ENCODE measurements at regions not wholly inside any gene's neighbourhood (a gene's known extent, or its start where the extent isn't known, plus 50 kb on each side); places are given as distances from the start of the nearest gene placed in this dataset.

DNA sequence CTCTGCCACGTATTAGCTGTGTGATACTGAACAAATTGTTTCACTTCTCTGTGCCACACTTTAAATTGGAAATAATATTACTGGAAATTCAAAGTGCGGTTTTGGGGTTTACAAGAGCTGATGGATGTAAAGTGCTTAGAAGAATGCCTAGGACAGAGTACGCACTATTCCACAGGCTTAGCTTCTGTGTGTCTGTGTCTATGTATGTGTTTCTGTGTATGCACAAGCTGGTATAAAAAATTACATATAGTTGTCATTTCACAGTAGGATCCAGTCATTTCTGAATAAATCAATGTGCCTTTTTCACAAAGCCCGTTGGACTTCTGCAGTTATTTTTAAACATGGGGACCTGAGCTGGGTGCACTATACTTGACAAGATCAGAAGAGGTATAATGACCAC, 370.4 kb downstream of the TUSC7 start:
- no peak for DNase-seq (ENCODE audit: low read depth)

DNA sequence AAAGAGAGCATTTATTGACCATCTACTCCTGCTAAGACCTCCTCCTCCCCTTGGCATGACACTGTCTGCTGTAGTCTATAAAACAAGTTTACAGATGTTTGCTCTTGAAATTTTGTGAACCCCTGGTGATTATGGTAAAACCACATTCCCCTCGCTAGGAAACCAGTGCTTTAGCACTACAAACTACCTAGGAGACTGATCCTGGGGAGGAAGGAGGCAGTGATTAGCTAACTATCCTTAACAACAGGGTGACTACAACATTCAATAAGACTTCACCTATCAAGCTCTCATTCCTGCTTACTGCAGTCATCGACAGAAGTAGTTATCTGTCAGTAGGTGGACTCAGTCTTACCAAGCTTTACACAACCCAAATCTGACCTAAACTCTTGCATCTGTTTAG, 371.3 kb downstream of the TUSC7 start:
- no peak for DNase-seq (ENCODE audit: low read depth)

DNA sequence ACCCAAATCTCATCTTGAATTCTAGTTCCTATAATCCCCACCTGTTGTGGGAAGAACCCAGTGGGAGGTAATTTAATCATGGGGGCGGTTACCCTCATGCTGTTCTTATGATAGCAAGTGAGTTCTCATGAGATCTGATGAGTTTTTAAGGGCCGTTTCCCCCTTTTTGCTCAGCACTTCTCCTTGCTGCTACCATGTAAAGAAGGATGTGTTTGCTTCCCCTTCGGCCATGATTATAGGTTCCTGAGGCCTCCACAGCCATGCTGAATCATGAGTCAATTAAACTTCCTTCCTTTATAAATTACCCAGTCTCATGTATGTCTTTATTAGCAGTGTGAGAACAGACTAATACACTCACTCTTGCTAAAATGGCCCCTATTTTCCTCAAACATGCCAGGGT, 374.7 kb downstream of the TUSC7 start:
- no peak for DNase-seq (ENCODE audit: low read depth)

DNA sequence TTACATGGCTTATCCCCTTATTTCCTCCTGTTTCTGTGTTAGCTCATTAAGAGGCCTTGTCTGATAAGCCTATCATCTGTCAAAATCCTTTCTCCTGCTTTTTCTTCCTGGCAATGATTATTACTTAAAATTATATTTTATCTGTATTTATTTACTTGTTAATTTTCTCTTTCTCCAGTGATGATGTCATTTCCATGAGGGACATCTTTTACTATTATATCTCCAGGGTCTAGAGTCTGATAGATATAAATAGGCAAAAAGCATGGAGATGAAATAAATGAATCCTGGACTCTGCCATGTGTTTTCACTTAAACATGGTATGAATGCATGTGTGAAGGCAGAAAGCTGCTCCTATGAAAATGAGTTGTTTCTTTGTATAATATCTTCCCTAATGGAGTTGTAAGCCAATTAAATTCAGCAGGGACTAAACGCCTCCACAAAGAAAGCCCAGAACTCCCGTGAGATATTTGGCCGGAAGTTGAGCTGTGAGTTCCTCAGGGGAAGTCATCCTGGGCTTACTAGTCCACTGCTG, 375.2 kb downstream of the TUSC7 start:
- no peak for DNase-seq (ENCODE audit: low read depth)

- DNase-seq (ENCODE audit: low read depth): no peak
These were observed 382.1 kb downstream of the TUSC7 start for GRCh38 chr3:117091676-117092075.

- no peak for DNase-seq (ENCODE audit: low read depth)
These were observed 387.0 kb downstream of the TUSC7 start for GRCh38 chr3:117096549-117096948.

DNA sequence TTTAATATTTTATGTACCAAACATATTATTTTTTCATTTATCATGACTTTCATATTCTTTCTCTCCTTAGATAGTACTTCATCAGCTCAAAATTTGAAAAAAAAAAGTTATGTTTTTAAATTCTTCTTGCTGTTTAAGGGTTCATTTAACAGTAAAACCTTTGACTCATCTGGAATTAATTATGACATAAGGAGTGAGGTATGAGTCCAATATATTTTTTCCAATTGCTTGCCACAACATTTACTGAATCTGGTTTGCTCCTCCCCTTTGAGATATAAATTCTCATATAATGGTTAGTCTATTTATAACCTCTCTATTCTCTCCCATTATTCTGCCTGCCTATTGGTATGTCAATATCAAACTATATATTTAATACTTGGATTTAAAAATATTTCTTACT, 387.8 kb downstream of the TUSC7 start:
- no peak for DNase-seq (ENCODE audit: low read depth)

GRCh38 chr3:117101697-117102096, 392.1 kb downstream of the TUSC7 start:
- no peak for DNase-seq (ENCODE audit: low read depth)

DNA sequence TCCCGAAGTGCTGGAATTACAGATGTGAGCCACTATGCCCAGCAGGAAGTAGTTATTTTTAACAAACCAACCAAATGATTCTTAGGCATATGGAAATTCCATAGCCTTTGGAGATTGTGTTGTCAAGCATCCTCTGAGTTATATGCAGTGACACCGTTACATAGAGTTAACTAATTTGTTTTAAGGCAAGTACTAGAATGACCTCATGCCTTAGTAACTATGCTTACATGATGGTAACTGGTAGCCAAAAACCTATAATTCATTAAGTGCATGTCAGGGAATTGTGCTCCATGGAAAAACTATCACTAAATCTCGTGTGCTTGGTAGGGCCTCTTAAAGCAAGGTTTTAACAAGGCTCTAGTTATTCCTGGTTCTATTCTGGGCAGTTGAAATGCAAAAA, 392.8 kb downstream of the TUSC7 start:
- no peak for DNase-seq (ENCODE audit: low read depth)

- DNase-seq (ENCODE audit: low read depth): no peak
These were observed 394.1 kb downstream of the TUSC7 start for GRCh38 chr3:117103675-117104074.

GRCh38 chr3:117104381-117104780, 394.8 kb downstream of the TUSC7 start:
- no peak for DNase-seq (ENCODE audit: low read depth)

- no peak for DNase-seq (ENCODE audit: low read depth)
These were observed 395.2 kb downstream of the TUSC7 start for GRCh38 chr3:117104792-117105191.

GRCh38 chr3:117105686-117106085, 396.1 kb downstream of the TUSC7 start:
- DNase-seq (ENCODE audit: low read depth): no peak

- DNase-seq (ENCODE audit: low read depth): no peak
These were observed 396.8 kb downstream of the TUSC7 start for GRCh38 chr3:117106396-117106795.

- no peak for DNase-seq (ENCODE audit: low read depth)
These were observed 398.4 kb downstream of the TUSC7 start for GRCh38 chr3:117107946-117108345.

DNA sequence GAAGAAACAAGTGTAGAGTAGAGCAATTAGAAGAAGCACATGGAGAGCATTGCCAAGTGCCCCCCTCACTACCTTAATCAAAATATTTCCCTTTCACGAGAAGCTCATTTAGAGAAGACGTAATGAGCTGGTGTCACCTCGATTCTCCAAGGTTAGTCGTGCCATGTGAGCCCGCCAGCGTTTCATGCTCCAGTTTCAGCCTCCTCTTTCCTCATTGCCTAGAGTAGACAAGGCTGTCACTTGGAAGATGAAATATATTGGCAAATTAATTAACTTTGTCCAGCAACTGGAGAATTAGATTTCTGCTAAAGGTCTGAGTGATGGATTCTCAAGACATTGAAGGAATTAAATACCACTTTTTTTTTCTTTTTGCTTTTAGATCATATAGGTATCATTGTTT, 399.6 kb downstream of the TUSC7 start:
- DNase-seq (ENCODE audit: low read depth): no peak

- no peak for DNase-seq (ENCODE audit: low read depth)
These were observed 405.1 kb downstream of the TUSC7 start for GRCh38 chr3:117114517-117115265.

DNA sequence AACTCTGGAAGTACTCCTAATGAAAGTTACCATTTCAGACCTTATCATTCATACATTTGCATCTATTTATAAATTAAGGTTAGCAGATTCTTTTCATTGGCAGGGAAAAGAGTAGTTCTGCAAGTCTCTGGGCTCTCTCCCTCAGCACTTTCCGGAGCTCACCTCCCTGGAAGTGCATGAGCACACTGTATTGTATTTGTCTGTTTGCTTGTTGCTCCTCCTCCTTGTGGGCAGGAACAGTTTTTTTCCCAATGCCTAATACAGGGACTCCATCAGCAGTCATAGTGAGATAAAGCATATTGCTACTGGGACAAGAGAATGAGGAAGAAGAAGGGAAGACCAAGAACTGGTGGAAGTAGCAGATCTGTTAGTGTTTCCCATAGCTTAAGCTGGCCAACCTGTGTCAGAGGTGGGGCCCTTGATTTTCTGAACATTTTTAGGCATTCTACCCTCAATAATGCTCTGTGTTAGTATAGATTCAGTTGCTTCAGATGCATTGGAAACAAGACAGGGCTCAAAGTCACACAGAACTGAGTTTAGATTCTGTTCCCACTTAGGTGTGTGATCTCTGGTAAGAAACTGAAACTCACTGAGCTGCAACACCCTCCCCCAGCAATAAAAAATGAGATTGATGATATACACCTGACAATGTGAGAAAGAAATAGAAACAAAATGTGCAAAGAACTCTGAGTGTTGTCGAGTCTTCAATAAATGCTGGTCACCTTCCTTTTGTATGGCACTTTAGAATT, 407.8 kb downstream of the TUSC7 start:
- no peak for DNase-seq (ENCODE audit: low read depth)

- no peak for DNase-seq (ENCODE audit: low read depth)
These were observed 409.0 kb downstream of the TUSC7 start for GRCh38 chr3:117118604-117119003.

DNA sequence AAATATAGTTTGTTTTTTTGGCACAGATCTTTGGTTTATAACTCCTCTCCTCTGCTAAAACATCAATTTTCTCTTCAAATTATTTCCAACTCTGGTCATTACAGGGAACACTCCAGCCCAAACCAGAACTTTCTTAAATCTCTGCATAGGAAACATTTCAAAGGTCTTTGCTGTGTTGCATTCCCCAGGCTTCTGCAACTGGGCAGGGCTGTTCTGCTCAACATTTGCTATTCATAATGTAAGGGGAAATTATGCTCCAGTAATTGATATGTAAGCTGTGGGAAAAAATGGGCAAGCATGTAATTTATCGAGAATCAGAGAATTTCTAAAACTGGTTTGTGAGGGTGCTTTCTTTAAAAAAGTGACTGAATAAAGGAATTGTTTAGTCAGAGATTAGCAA, 410.4 kb downstream of the TUSC7 start:
- DNase-seq (ENCODE audit: low read depth): no peak

DNA sequence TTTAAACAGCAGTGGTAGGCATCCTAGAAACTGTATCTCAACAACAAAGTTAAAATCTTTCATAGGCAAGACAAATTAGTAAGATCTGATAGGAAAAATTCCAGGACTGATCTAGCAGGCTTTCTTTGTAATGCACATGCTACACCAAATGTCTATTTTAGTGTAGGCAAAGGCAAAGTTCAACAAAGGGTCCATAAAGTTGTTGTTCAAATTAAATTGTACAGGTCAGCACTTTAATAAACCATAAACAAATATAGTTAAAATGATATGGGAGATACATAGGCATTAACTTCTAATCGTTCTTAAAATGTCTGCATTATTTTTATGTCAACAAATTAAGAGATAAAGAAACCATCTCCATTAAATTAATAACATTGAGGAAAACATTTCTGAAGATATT, 413.0 kb downstream of the TUSC7 start:
- no peak for DNase-seq (ENCODE audit: low read depth)

GRCh38 chr3:117126460-117126859, 416.9 kb downstream of the TUSC7 start:
- no peak for DNase-seq (ENCODE audit: low read depth)

DNA sequence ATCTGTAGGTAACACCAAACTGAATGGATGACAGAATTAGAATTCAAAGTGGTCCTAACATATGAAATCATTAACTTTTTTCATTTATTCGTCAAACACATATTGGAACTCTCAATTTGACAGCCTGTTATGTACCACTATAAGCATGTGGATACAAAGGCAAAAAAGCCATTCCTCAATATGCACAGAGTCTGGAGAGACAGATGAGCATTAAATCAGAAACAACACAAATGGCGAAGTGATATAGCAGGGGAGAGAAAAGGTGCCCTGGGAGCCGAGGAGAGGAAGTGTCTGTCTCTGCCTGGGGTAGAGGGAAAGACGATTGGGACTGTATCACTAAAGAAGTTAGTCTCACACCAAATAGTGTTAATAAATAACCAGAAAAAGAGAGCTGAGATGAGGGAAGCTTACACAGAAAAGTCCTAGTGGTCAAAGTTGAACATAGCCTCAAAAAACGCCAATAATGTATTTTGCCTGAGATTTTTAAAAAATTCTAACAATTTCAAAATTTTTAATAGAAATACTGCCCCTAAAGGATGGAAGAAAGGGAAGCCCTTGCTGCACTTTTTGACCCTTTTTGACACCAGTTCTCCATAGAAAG, 417.5 kb downstream of the TUSC7 start:
- no peak for DNase-seq (ENCODE audit: low read depth)
